Posterior vena cava (tissue), 2 donors: ENCODE measurements at regions not wholly inside any gene's neighbourhood (a gene's known extent, or its start where the extent isn't known, plus 50 kb on each side); places are given as distances from the start of the nearest gene placed in this dataset.
"Not testable (repeated sequence)": the region's sequence is repeated elsewhere in the genome, so short reads cannot be mapped to it uniquely, and the experiment has no call there.

Experiments
- DNase-seq: peaks from one replicate; pipeline ENCODE4 v3.0.0-alpha.2; 2020; ENCODE audit warnings: low spot score
- intact Hi-C, 2 donors: fragments of 100-400 bp; cut with DNase I; formaldehyde crosslinking; loops; one replicate each; pipeline versions ENCODE4 v1.14.1 to v1.14.2; 2022 to 2023
- donor health status: DM: yes; HTN: yes; CAD: no.
- donor health status: DM: yes; HTN: yes; CAD: no.

DNA sequence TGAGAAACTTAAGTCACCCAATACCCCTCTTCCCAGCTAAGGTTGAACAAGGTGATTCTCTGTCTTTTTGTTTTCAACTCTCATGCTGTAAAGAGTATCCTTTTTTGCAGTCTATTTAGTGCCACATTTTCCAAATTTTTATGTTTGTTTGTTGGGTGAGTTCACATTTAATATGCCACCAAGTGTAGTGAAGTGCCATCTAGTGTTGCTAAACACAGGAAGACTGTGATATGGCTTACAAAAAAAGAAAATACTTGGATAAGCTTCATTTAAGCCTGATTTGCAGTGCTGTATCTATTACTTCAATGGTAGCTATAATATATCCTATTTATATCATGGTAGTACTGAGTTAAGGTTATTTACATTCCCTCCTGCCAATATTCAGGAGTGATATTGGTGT lies 319.2 kb upstream of the CHORDC1 start:
- DNase-seq = no peak
- intact Hi-C loops = no loop called here

DNA sequence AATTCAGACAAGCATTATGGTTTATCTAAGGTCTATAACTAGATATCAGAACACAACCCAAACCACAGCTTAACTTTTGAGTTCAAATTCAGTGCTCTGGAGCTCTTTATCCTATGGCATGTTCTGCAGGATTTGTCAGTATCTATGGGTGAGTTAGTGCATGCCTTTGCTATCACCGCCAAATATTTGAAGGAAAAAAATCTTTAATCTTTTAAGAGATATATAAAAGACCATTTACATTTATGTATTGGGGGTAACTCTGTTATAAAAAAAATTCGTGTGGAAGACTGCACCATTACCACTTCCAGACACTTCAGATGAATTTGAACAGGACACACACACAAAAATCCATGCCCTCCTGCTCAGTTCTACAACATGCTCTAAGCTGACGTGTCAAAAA lies 313.5 kb upstream of the CHORDC1 start:
- DNase-seq = no peak
- intact Hi-C loops = no loop called here

DNA sequence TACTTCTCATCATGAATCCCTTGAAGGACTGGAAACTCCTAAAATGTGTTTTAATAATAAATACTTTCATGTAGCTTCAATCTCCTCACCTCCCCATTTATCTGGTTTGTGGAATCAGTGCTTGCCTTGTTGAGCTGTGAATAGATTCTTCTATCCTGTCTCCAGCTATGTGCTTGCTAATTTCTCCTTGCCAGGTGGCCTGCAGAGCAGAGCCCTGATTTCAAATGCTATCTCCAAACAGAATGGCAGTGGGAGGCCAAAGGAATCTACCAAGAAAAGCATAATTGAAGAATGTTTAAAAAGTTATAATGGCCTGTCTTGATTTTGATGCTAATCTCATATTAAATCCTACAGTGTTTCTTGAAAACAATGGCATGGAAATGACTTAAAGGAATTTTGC lies 309.3 kb upstream of the CHORDC1 start:
- intact Hi-C loops = no loop called here
- DNase-seq = no peak

DNA sequence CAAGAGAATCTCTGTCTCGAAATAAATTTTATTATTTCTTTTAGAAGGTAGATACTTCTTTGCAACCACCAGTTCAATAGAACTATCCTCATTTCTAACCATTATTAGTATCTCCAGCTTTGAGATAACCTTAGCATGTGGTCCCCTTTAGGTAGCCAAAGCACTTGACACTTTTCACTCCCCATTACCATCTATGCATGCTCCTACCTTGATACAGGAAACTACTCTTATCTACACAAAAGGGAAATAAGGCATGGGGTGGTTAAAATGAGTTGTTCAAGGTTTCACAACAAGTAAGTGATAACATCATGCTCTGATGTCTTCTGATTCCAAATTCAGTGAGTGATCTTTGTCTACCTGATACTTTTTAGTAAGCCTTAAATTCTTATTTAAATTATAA lies 308.2 kb upstream of the CHORDC1 start:
- DNase-seq = no peak
- intact Hi-C loops = no loop called here

DNA sequence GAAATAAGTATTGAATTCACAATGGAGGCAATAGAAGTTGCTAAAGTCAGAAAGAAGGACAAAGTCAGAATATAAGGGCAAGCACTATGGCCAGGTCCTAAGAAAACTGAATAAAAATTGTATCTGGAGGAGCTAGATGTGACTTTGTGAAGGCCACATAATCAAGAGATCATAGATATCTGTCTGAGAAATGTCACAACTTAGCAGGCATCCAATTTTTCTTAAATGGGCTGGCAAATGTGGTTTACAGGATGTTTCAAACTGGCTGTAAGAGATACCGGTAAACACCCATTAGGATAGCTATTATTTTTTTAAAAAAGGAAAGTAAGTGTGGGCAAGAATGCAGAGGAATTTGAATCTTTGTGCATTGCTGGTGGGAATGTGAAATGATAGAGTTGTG lies 303.1 kb upstream of the CHORDC1 start:
- intact Hi-C loops = no loop called here
- DNase-seq = no peak

GRCh38 chr11:90512846-90513245 lies 290.0 kb upstream of the CHORDC1 start:
- no peak for DNase-seq
- intact Hi-C loops = no loop called here

DNA sequence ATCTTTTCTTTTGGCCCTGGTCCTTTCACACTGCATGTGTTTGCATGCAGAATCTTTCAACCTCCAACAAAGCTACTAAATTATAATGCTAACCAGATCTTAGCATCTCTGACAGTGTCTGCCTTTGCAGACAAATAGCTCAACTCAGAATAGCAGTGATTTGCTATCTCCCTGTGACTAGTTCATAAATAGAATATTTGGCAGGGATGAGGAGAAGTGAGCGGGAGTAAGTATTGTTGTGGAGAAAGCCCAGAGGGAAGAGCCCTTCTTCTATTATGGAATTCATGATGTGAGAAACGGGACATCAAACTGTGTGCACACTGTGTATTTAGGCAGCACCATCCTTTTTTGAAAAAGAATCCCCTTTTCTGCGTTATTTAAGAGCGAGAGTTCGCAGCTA lies 288.0 kb upstream of the CHORDC1 start:
- intact Hi-C loops = no loop called here

DNA sequence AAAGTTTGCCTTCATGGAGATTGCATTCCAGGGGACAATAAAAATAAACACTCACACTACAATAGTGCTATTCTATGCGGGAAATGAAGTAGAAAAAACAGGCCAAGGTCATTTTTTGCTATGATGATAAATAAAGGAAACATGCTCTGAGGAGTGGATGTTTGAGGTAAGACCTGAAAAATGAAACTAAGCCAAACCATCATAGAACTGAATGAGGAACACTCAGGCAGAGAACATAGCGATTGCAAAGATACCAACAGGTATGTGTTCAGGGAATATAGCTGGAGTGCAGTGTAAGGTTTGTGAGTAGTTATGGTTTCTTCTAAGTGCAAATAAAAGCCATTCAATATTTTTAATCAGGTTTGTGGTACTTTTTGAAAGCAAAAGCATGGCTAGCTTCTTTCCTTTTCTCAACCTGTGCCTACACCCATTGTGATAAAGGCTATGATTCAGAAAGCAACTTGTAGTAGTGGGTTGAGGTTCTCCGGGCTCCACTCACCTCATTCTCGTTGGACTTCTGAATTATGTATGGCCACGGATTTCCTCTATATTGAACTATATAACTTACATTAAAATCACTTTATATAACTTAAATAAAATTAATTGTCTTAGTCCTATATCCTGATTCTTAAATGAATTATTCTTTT lies 278.2 kb upstream of the CHORDC1 start:
- intact Hi-C loops = no loop called here
- no peak for DNase-seq

More for the DNA sequence above, 288.0 kb upstream of the CHORDC1 start:
- DNase-seq = no peak

GRCh38 chr11:90496722-90497121 lies 273.9 kb upstream of the CHORDC1 start:
- DNase-seq = no peak
- intact Hi-C loops = no loop called here

DNA sequence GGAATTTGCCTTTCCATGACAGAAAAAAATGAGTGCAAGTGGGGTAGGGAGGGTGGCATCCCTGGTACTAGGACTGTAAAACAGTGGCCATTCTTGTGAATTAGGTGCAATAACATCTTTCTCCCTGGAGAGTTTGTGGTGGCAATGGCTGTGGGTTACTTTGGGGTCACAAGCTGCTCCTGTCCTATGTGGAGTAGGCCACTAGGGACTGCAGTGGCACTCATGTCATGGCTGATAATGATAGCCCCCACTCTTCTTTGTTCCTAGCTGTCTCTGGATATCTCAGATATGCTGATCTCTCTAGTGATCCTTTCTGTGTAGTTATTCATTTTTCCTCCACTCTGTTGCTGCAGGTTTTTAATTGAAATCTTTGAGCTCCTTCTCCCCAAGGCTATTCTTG lies 270.5 kb upstream of the CHORDC1 start:
- DNase-seq = no peak
- intact Hi-C loops = no loop called here

- intact Hi-C loops = no loop called here
- DNase-seq = no peak
Observed at GRCh38 chr11:90491466-90491865, 268.6 kb upstream of the CHORDC1 start.

DNA sequence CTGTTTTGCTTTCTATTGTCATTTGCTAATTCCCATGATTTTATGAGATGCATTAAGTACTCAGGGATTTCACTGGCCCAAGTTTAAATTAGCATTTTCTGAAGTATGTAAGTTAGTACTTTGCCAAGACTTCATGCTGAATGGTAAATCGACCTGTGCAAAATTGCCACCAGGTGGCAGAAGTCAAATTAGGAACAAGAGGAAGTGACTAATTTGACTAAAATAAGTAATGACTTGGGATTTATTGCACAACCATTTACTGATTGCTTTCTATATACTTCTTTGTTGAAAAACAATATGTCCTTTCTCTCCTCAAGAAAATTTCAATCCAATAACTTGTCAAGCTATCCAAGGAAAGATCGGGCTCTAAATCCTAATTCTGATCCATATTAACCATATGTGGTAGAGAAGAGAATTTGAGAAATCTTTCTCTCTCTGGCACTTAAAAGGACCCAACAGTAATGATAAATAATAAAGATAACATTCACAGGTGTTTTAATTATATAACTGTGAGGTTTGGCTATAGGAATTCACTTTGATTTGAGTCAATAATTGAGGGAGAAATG lies 253.7 kb upstream of the CHORDC1 start:
- intact Hi-C loops = no loop called here
- DNase-seq = no peak

GRCh38 chr11:90468923-90469322 lies 246.1 kb upstream of the CHORDC1 start:
- intact Hi-C loops = no loop called here
- no peak for DNase-seq

GRCh38 chr11:90465553-90465952 lies 242.7 kb upstream of the CHORDC1 start:
- DNase-seq = no peak
- intact Hi-C loops = no loop called here

DNA sequence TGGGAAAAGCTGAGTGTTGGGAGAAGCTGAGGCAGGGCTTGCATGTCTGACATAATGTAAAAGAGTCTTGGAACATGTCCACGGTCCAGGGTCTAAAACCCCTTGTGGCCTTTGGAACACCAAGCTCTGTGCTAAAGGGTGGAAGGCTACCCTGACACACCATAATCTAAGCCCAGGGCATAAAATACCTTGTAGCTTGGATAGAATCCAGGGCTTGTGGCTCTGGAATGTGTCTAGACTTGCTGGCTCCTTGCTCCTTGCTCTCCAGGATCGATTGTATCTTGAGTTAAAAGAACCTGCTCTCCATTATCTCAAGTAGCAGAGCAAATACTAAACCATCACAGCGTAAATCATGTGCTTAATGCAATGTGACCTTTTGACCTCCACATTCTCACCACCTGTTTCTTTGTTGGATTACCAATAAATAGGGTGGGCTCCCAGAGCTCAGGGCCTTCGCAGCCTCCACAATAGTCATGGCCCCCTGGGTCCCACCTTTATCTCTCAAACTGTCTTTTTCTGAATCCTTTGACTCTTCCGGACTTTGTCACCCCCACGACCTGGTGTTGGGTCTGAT lies 232.6 kb upstream of the CHORDC1 start:
- DNase-seq, intact Hi-C loops: not testable (repeated sequence)

- intact Hi-C loops = no loop called here
Observed at GRCh38 chr11:90453525-90453924, 230.7 kb upstream of the CHORDC1 start.

GRCh38 chr11:90449606-90450005 lies 226.8 kb upstream of the CHORDC1 start:
- no peak for DNase-seq
- intact Hi-C loops = no loop called here

More at GRCh38 chr11:90453525-90453924, 230.7 kb upstream of the CHORDC1 start:
- DNase-seq = no peak

GRCh38 chr11:90448256-90448655 lies 225.4 kb upstream of the CHORDC1 start:
- intact Hi-C loops = no loop called here
- no peak for DNase-seq

DNA sequence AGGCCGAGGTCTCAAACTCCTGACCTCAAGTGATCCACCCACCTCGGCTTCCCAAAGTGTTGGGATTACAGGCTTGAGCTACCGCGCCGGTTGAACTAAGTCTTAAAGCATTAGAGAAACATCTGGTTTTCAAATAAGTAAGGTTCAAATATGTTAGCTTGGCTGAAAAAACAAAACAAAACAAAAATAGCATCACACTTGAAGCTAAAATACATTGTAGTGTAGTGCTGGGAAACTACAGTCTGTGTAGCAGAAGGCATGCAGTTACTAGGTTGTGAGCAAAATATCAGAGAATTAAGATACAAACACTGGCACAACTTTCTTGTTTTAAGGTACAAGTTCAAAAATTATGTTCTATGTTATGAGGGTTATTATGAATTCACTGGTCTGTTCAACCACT lies 224.8 kb upstream of the CHORDC1 start:
- intact Hi-C loops = no loop called here
- DNase-seq = no peak

- no peak for DNase-seq
- intact Hi-C loops = no loop called here
Observed at GRCh38 chr11:90446207-90446606, 223.4 kb upstream of the CHORDC1 start.

DNA sequence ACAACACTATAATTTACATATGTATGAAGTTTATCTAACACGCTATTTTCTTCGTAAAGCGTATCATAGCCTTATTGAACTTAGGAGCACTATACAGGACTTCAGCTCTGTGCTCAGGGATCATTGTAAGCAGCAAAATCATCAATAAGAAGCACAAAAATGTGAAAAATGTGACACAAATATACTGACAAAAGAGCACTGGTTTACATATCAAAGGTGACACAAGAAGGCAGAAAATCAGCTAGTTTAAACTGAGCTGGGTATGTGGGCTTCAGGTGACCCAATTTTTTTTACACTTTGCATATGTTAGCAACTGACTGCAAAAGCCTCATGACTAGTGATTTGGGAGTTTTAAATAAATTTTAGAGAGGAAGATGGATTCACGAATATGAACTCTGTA lies 215.2 kb upstream of the CHORDC1 start:
- no peak for DNase-seq
- intact Hi-C loops = no loop called here
